GM11168 (cell line): ENCODE measurements at regions not wholly inside any gene's neighbourhood (a gene's known extent, or its start where the extent isn't known, plus 50 kb on each side); places are given as distances from the start of the nearest gene placed in this dataset.
"Not testable (repeated sequence)": the region's sequence is repeated elsewhere in the genome, so short reads cannot be mapped to it uniquely, and the experiment has no call there.

Source experiments
- in situ Hi-C: fragments of 300-500 bp; cut with MboI; formaldehyde crosslinking; loops from one replicate; pipeline ENCODE4 v1.12.0; 2022; ENCODE audit warnings: low sequenced_read_pairs; ENCODE audit not compliant: unreplicated experiment

- in situ Hi-C loops: no loop called here
These were observed 51.5 kb upstream of the MAP3K1 start for GRCh38 chr5:56763711-56764466.

- in situ Hi-C loops: no loop called here
These were observed 52.2 kb upstream of the MAP3K1 start for GRCh38 chr5:56763182-56763581.

GRCh38 chr5:56761151-56761885 is 54.0 kb upstream of the MAP3K1 start:
- in situ Hi-C loops: no loop called here

- in situ Hi-C loops: no loop called here
These were observed 54.6 kb upstream of the MAP3K1 start for GRCh38 chr5:56760723-56761122.

GRCh38 chr5:56759521-56760216 is 55.7 kb upstream of the MAP3K1 start:
- in situ Hi-C loops: no loop called here

GRCh38 chr5:56757077-56757476 is 58.3 kb upstream of the MAP3K1 start:
- in situ Hi-C loops: no loop called here

- in situ Hi-C loops: no loop called here
These were observed 60.3 kb upstream of the MAP3K1 start for GRCh38 chr5:56755036-56755555.

GRCh38 chr5:56753588-56753987 is 61.8 kb upstream of the MAP3K1 start:
- in situ Hi-C loops: not testable (repeated sequence)

GRCh38 chr5:56751572-56752313 is 63.6 kb upstream of the MAP3K1 start:
- in situ Hi-C loops: no loop called here

- in situ Hi-C loops: no loop called here
These were observed 65.5 kb upstream of the MAP3K1 start for GRCh38 chr5:56749842-56750241.

- in situ Hi-C loops: no loop called here
These were observed 68.6 kb upstream of the MAP3K1 start for GRCh38 chr5:56746553-56747339.

GRCh38 chr5:56745864-56746263 is 69.5 kb upstream of the MAP3K1 start:
- in situ Hi-C loops: no loop called here

GRCh38 chr5:56740868-56741267 is 74.5 kb upstream of the MAP3K1 start:
- in situ Hi-C loops: no loop called here

GRCh38 chr5:56739990-56740389 is 75.4 kb upstream of the MAP3K1 start:
- in situ Hi-C loops: no loop called here

GRCh38 chr5:56737951-56738606 is 77.3 kb upstream of the MAP3K1 start:
- in situ Hi-C loops: no loop called here

- in situ Hi-C loops: no loop called here
These were observed 78.2 kb upstream of the MAP3K1 start for GRCh38 chr5:56737002-56737621.

- in situ Hi-C loops: no loop called here
These were observed 79.3 kb upstream of the MAP3K1 start for GRCh38 chr5:56735849-56736641.
